Mesendoderm (in vitro differentiated cells): ENCODE measurements at regions not wholly inside any gene's neighbourhood (a gene's known extent, or its start where the extent isn't known, plus 50 kb on each side); places are given as distances from the start of the nearest gene placed in this dataset.
"Not testable (repeated sequence)": the region's sequence is repeated elsewhere in the genome, so short reads cannot be mapped to it uniquely, and the experiment has no call there.

Source experiments
- DNase-seq: peaks from one replicate; pipeline ENCODE4 v3.0.0; 2013
- H2AK5ac ChIP-seq: 2 replicates; pipeline ENCODE4 v1.6.1; 2013; ENCODE audit warnings: low read length, inconsistent platforms
- H2BK120ac ChIP-seq: 2 replicates; pipeline ENCODE4 v1.6.1; 2013; ENCODE audit warnings: low read depth, mild to moderate bottlenecking, low read length, moderate library complexity, mixed read lengths
- H2BK15ac ChIP-seq: replicated peaks from 2 replicates; pipeline ENCODE4 v1.6.1; 2013; ENCODE audit warnings: low read depth, mild to moderate bottlenecking, moderate library complexity
- H2BK5ac ChIP-seq: 2 replicates; pipeline ENCODE4 v1.6.1; 2013; ENCODE audit warnings: low read length, inconsistent platforms
- H3K18ac ChIP-seq: 2 replicates; pipeline ENCODE4 v1.6.1; 2013; ENCODE audit warnings: mild to moderate bottlenecking, low read length, mixed read lengths
- H3K23ac ChIP-seq: one replicate; pipeline ENCODE4 v1.6.1; 2013; ENCODE audit warnings: low read length
- H3K27ac ChIP-seq: 2 replicates; pipeline ENCODE4 v1.5.1; 2013; ENCODE audit warnings: low read depth, mild to moderate bottlenecking, inconsistent platforms, low read length, moderate library complexity
- H3K27me3 ChIP-seq: 2 replicates; pipeline ENCODE4 v1.6.1; 2013; ENCODE audit warnings: low read length, control low read depth, mild to moderate bottlenecking, inconsistent platforms; ENCODE audit not compliant: insufficient read depth, poor library complexity
- H3K36me3 ChIP-seq: 2 replicates; pipeline ENCODE4 v1.6.1; 2013; ENCODE audit warnings: low read length, inconsistent platforms; ENCODE audit not compliant: control insufficient read depth, insufficient read depth
- H3K4ac ChIP-seq: one replicate; pipeline ENCODE4 v1.6.1; 2013; ENCODE audit warnings: low read depth, mild to moderate bottlenecking, low read length, moderate library complexity
- H3K4me1 ChIP-seq: 2 replicates; pipeline ENCODE4 v1.6.1; 2013; ENCODE audit warnings: low read depth, low read length, inconsistent platforms; ENCODE audit not compliant: control insufficient read depth
- H3K4me2 ChIP-seq: 2 replicates; pipeline ENCODE4 v1.6.1; 2013; ENCODE audit warnings: low read length
- H3K4me3 ChIP-seq: 2 replicates; pipeline ENCODE4 v1.5.1; 2013; ENCODE audit warnings: mild to moderate bottlenecking, low read length
- H3K56ac ChIP-seq: one replicate; pipeline ENCODE4 v1.6.1; 2013; ENCODE audit warnings: low read length
- H3K79me1 ChIP-seq: 2 replicates; pipeline ENCODE4 v1.6.1; 2013; ENCODE audit warnings: low read length, inconsistent platforms
- H3K79me2 ChIP-seq: 2 replicates; pipeline ENCODE4 v1.6.1; 2013; ENCODE audit warnings: mild to moderate bottlenecking, low read length; ENCODE audit not compliant: control insufficient read depth, insufficient read depth
- H3K9ac ChIP-seq: 2 replicates; pipeline ENCODE4 v1.6.1; 2013; ENCODE audit warnings: low read length, inconsistent platforms
- H4K5ac ChIP-seq: one replicate; pipeline ENCODE4 v1.6.1; 2013; ENCODE audit warnings: low read length
- H4K8ac ChIP-seq: one replicate; pipeline ENCODE4 v1.6.1; 2013; ENCODE audit warnings: low read depth, mild to moderate bottlenecking, control low read depth, low read length, moderate library complexity
- WGBS: extraction: QIAGEN DNeasy Blood & Tissue Kit; methylation state at CpG from one replicate; pipeline ENCODE4 v1.1.7; 2013; ENCODE audit warnings: low lambda C conversion rate, missing lambda C conversion rate; ENCODE audit not compliant: insufficient coverage; ENCODE audit errors: extremely low coverage; 5-methylcytosine and 5-hydroxymethylcytosine counted together

- no peak overlapping the region for H3K4me2 ChIP-seq
- no peak for DNase-seq
- H4K5ac ChIP-seq, result no peak overlapping the region
- no peak overlapping the region for H3K4me3 ChIP-seq
- H2BK15ac ChIP-seq, result no peak overlapping the region
- H4K8ac ChIP-seq, result no peak overlapping the region
- no peak overlapping the region for H3K9ac ChIP-seq
- no peak overlapping the region for H2BK120ac ChIP-seq
- no peaks in the 10 kb centered on the region for H3K36me3 ChIP-seq
- H3K79me1 ChIP-seq, result no peaks in the 10 kb centered on the region
- no peaks in the 10 kb centered on the region for H3K4me1 ChIP-seq
- no peak overlapping the region for H3K56ac ChIP-seq
- no peak overlapping the region for H3K23ac ChIP-seq
- H3K18ac ChIP-seq, result no peak overlapping the region
- H3K79me2 ChIP-seq, result no peaks in the 10 kb centered on the region
- H3K27me3 ChIP-seq, result no peaks in the 10 kb centered on the region
- H3K4ac ChIP-seq, result no peak overlapping the region
- no peak overlapping the region for H2BK5ac ChIP-seq
- H2AK5ac ChIP-seq, result no peak overlapping the region
- H3K27ac ChIP-seq, result no peak overlapping the region
- WGBS, result no CpG with 5 or more reads among the region's 2 CpGs
Measured at GRCh38 chr14:38646391-38646790, 390.5 kb upstream of the CLEC14A start.

GRCh38 chr14:38634913-38635312 is 379.0 kb upstream of the CLEC14A start:
- not testable (repeated sequence) for H2BK5ac ChIP-seq, H3K56ac ChIP-seq, H3K27ac ChIP-seq, H3K9ac ChIP-seq, H3K4me3 ChIP-seq, H3K18ac ChIP-seq, H2BK120ac ChIP-seq, H3K79me2 ChIP-seq, H3K36me3 ChIP-seq, H2BK15ac ChIP-seq, H2AK5ac ChIP-seq, H3K23ac ChIP-seq, DNase-seq, H4K8ac ChIP-seq, H3K4ac ChIP-seq, H3K4me1 ChIP-seq, H3K79me1 ChIP-seq, H3K27me3 ChIP-seq, H4K5ac ChIP-seq, H3K4me2 ChIP-seq
- no CpG with 5 or more reads among the region's 19 CpGs for WGBS

- no CpG with 5 or more reads among the region's 3 CpGs for WGBS
- Histone ChIP-seq H2BK5ac (no peak overlapping the region), H3K4ac (no peak overlapping the region), H2AK5ac (no peak overlapping the region), H3K9ac (no peak overlapping the region), H3K4me3 (no peak overlapping the region), H3K23ac (no peak overlapping the region), H3K79me1 (no peaks in the 10 kb centered on the region), H2BK15ac (no peak overlapping the region), H3K56ac (no peak overlapping the region), H3K18ac (no peak overlapping the region), H3K79me2 (no peaks in the 10 kb centered on the region), H3K27ac (no peak overlapping the region), H2BK120ac (no peak overlapping the region), H4K8ac (no peak overlapping the region), H3K4me2 (no peak overlapping the region), H3K36me3 (no peaks in the 10 kb centered on the region), H3K4me1 (no peaks in the 10 kb centered on the region), H4K5ac (no peak overlapping the region), H3K27me3 (no peaks in the 10 kb centered on the region)
- peak; percentile 52 for DNase-seq
Measured at GRCh38 chr14:38629412-38629811, 373.5 kb upstream of the CLEC14A start.

DNA sequence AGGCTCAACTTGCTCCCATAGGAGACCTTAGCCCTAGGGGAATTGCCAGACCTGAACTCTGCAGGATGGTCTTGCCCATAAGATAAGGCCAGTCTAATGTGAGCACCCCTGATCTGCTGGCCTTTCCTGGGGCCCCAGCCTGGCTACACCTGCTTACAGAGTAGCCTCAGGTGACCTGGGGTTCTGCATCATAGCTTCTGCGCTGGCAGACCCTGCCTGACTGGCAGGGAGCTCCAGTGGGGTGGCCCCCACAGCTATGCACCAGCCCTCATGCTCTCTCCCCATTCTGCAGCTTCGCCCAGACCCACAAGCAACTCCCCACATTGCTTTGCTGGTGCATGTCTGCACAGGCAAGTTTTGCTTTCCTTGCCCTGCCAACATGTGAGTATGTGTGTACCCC is 371.3 kb upstream of the CLEC14A start:
- H2BK5ac ChIP-seq, result no peak overlapping the region
- H3K27me3 ChIP-seq, result no peaks in the 10 kb centered on the region
- no peak overlapping the region for H3K4me3 ChIP-seq
- no peaks in the 10 kb centered on the region for H3K4me1 ChIP-seq
- H4K8ac ChIP-seq, result no peak overlapping the region
- no peak overlapping the region for H3K4ac ChIP-seq
- H3K9ac ChIP-seq, result no peak overlapping the region
- no peak overlapping the region for H2BK120ac ChIP-seq
- no peak overlapping the region for H2AK5ac ChIP-seq
- no peak overlapping the region for H3K27ac ChIP-seq
- no peaks in the 10 kb centered on the region for H3K36me3 ChIP-seq
- no peaks in the 10 kb centered on the region for H3K79me1 ChIP-seq
- no peak overlapping the region for H3K23ac ChIP-seq
- no peak overlapping the region for H3K4me2 ChIP-seq
- no peak overlapping the region for H4K5ac ChIP-seq
- WGBS, result no CpG with 5 or more reads among the region's 2 CpGs
- no peak overlapping the region for H3K18ac ChIP-seq
- H2BK15ac ChIP-seq, result no peak overlapping the region
- no peaks in the 10 kb centered on the region for H3K79me2 ChIP-seq
- no peak overlapping the region for H3K56ac ChIP-seq
- no peak for DNase-seq

DNA sequence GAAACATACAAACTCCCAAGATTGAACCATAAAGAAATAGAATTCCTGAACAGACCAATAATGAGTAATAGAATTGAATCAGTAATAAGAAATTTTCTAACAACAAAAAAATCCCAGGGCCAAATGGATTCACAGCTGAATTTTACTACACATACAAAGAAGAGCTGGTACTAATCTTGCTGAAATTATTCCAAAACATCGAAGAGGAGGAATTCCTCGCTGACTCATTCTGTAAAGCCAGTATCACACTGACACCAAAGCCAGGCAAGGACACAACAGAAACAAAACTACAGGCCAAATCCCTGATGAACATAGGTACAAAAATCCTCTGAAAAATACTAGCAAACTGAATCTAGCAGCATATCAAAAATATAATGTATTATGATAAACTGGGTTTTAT is 367.8 kb upstream of the CLEC14A start:
- Histone ChIP-seq H3K4ac (no peak overlapping the region), H3K56ac (no peak overlapping the region), H3K36me3 (no peaks in the 10 kb centered on the region), H3K79me2 (no peaks in the 10 kb centered on the region), H2AK5ac (no peak overlapping the region), H3K4me3 (no peak overlapping the region), H2BK15ac (no peak overlapping the region), H3K4me1 (no peaks in the 10 kb centered on the region), H4K5ac (no peak overlapping the region), H2BK120ac (no peak overlapping the region), H3K4me2 (no peak overlapping the region), H3K18ac (no peak overlapping the region), H3K9ac (no peak overlapping the region), H3K27me3 (no peaks in the 10 kb centered on the region), H3K27ac (no peak overlapping the region), H3K23ac (no peak overlapping the region), H4K8ac (no peak overlapping the region), H3K79me1 (no peaks in the 10 kb centered on the region), H2BK5ac (no peak overlapping the region)
- DNase-seq, result no peak
- no CpG with 5 or more reads among the region's 2 CpGs for WGBS

DNA sequence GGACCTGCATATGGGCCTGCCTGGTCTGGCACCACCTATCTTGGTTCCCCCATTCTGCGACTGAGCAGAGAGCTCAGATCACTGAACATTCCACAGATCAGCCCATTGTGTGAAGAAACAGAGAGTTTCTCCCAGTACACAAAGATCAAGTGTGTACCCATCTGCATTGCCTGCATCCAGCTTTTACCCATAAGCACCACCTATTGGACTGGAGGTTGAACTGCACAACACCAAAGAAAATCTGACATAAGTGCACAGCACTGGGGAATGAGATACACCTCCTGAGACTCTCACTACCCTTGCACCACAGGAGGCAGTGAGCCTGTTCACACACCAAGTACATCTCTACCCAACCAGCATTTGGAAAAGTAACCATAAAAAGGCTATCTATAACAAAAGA is 362.6 kb upstream of the CLEC14A start:
- Histone ChIP-seq H3K4ac (no peak overlapping the region), H3K4me1 (no peaks in the 10 kb centered on the region), H3K36me3 (no peaks in the 10 kb centered on the region), H3K56ac (no peak overlapping the region), H3K9ac (no peak overlapping the region), H3K27me3 (no peaks in the 10 kb centered on the region), H3K4me2 (no peak overlapping the region), H2BK5ac (no peak overlapping the region), H3K23ac (no peak overlapping the region), H3K27ac (no peak overlapping the region), H3K79me1 (no peaks in the 10 kb centered on the region), H2BK120ac (no peak overlapping the region), H2BK15ac (no peak overlapping the region), H3K4me3 (no peak overlapping the region), H3K79me2 (no peaks in the 10 kb centered on the region), H4K8ac (no peak overlapping the region), H4K5ac (no peak overlapping the region), H2AK5ac (no peak overlapping the region), H3K18ac (no peak overlapping the region)
- DNase-seq, result peak; percentile 8
- WGBS, result no CpG with 5 or more reads among the region's 1 CpG
